Duodenal mucosa (tissue), 2 donors: ENCODE measurements at regions not wholly inside any gene's neighbourhood (a gene's known extent, or its start where the extent isn't known, plus 50 kb on each side); places are given as distances from the start of the nearest gene placed in this dataset.

Source experiments
- H3K27ac ChIP-seq: one replicate; pipeline ENCODE4 v1.7.0; 2013; ENCODE audit warnings: low read depth, low read length
- H3K27me3 ChIP-seq, 2 donors: one replicate each; pipeline ENCODE4 v1.7.0; 2013; ENCODE audit warnings: low read length in 2 of 2, control low read depth in 1 of 2; ENCODE audit not compliant: insufficient read depth in 2 of 2, control insufficient read depth in 1 of 2
- H3K36me3 ChIP-seq, 2 donors: one replicate each; pipeline ENCODE4 v1.7.0; 2013; ENCODE audit warnings: low read length in 2 of 2, control low read depth in 1 of 2; ENCODE audit not compliant: insufficient read depth in 2 of 2, control insufficient read depth in 1 of 2
- H3K4me1 ChIP-seq, 2 donors: one replicate each; pipeline ENCODE4 v1.7.0; 2013; ENCODE audit warnings: low read length in 2 of 2, control low read depth in 1 of 2; ENCODE audit not compliant: insufficient read depth in 2 of 2, control insufficient read depth in 1 of 2
- H3K4me3 ChIP-seq, 2 donors: one replicate each; pipeline ENCODE4 v1.7.0; 2013; ENCODE audit warnings: low read length in 2 of 2, low read depth in 1 of 2
- H3K9ac ChIP-seq, 2 donors: one replicate each; pipeline ENCODE4 v1.7.0; 2013; ENCODE audit warnings: low read length in 2 of 2, low read depth in 1 of 2
- H3K9me3 ChIP-seq, 2 donors: one replicate each; pipeline ENCODE4 v1.7.0; 2013; ENCODE audit warnings: low read length in 2 of 2, control low read depth in 1 of 2; ENCODE audit not compliant: control insufficient read depth in 1 of 2

- Histone ChIP-seq H3K4me3 (no peak overlapping the region), H3K27ac (no peak overlapping the region), H3K4me1 (no peaks in the 10 kb centered on the region), H3K27me3 (no peaks in the 10 kb centered on the region), H3K36me3 (no peaks in the 10 kb centered on the region), H3K9ac (no peak overlapping the region), H3K9me3 (no peaks in the 10 kb centered on the region)
Observed at GRCh38 chr18:39365836-39366485, 1800.4 kb upstream of the CELF4 start.

- Histone ChIP-seq H3K4me1 (no peaks in the 10 kb centered on the region), H3K27ac (no peak overlapping the region), H3K36me3 (no peaks in the 10 kb centered on the region), H3K9me3 (no peaks in the 10 kb centered on the region), H3K27me3 (no peaks in the 10 kb centered on the region), H3K4me3 (no peak overlapping the region), H3K9ac (no peak overlapping the region)
Observed at GRCh38 chr18:39360072-39360471, 1794.5 kb upstream of the CELF4 start.

GRCh38 chr18:39359636-39360035 is 1794.0 kb upstream of the CELF4 start:
- Histone ChIP-seq H3K9ac (no peak overlapping the region), H3K36me3 (no peaks in the 10 kb centered on the region), H3K27me3 (no peaks in the 10 kb centered on the region), H3K27ac (no peak overlapping the region), H3K4me3 (no peak overlapping the region), H3K4me1 (no peaks in the 10 kb centered on the region), H3K9me3 (no peaks in the 10 kb centered on the region)

GRCh38 chr18:39350945-39351344 is 1785.3 kb upstream of the CELF4 start:
- Histone ChIP-seq H3K36me3 (no peaks in the 10 kb centered on the region), H3K27ac (no peak overlapping the region), H3K9ac (no peak overlapping the region), H3K4me1 (no peaks in the 10 kb centered on the region), H3K9me3 (no peaks in the 10 kb centered on the region), H3K4me3 (no peak overlapping the region), H3K27me3 (no peaks in the 10 kb centered on the region)

GRCh38 chr18:39349801-39350200 is 1784.2 kb upstream of the CELF4 start:
- no peaks in the 10 kb centered on the region for H3K36me3 ChIP-seq
- H3K9ac ChIP-seq = no peak overlapping the region
- H3K27ac ChIP-seq = no peak overlapping the region
- H3K4me3 ChIP-seq = no peak overlapping the region
- H3K27me3 ChIP-seq = no peaks in the 10 kb centered on the region
- no peaks in the 10 kb centered on the region for H3K9me3 ChIP-seq
- H3K4me1 ChIP-seq = no peaks in the 10 kb centered on the region

GRCh38 chr18:39348757-39349156 is 1783.2 kb upstream of the CELF4 start:
- H3K4me3 ChIP-seq = no peak overlapping the region
- H3K9me3 ChIP-seq = no peaks in the 10 kb centered on the region
- H3K36me3 ChIP-seq = no peaks in the 10 kb centered on the region
- no peak overlapping the region for H3K9ac ChIP-seq
- no peaks in the 10 kb centered on the region for H3K27me3 ChIP-seq
- no peaks in the 10 kb centered on the region for H3K4me1 ChIP-seq
- H3K27ac ChIP-seq = no peak overlapping the region

- Histone ChIP-seq H3K9me3 (no peaks in the 10 kb centered on the region), H3K27me3 (no peaks in the 10 kb centered on the region), H3K9ac (no peak overlapping the region), H3K27ac (no peak overlapping the region), H3K36me3 (no peaks in the 10 kb centered on the region), H3K4me3 (no peak overlapping the region), H3K4me1 (no peaks in the 10 kb centered on the region)
Observed at GRCh38 chr18:39347701-39348100, 1782.1 kb upstream of the CELF4 start.

GRCh38 chr18:39346916-39347315 is 1781.3 kb upstream of the CELF4 start:
- Histone ChIP-seq H3K27ac (no peak overlapping the region), H3K27me3 (no peaks in the 10 kb centered on the region), H3K36me3 (no peaks in the 10 kb centered on the region)

GRCh38 chr18:39345321-39345720 is 1779.7 kb upstream of the CELF4 start:
- Histone ChIP-seq H3K36me3 (no peaks in the 10 kb centered on the region), H3K27ac (no peak overlapping the region), H3K9ac (no peak overlapping the region), H3K9me3 (no peaks in the 10 kb centered on the region), H3K4me1 (no peaks in the 10 kb centered on the region), H3K27me3 (no peaks in the 10 kb centered on the region), H3K4me3 (no peak overlapping the region)

More at GRCh38 chr18:39346916-39347315, 1781.3 kb upstream of the CELF4 start:
- H3K9me3 ChIP-seq = no peaks in the 10 kb centered on the region
- no peak overlapping the region for H3K4me3 ChIP-seq
- no peaks in the 10 kb centered on the region for H3K4me1 ChIP-seq
- H3K9ac ChIP-seq = no peak overlapping the region

GRCh38 chr18:39344487-39344886 is 1778.9 kb upstream of the CELF4 start:
- Histone ChIP-seq H3K9me3 (no peaks in the 10 kb centered on the region), H3K27me3 (no peaks in the 10 kb centered on the region), H3K4me1 (no peaks in the 10 kb centered on the region), H3K36me3 (no peaks in the 10 kb centered on the region), H3K9ac (no peak overlapping the region), H3K27ac (no peak overlapping the region), H3K4me3 (no peak overlapping the region)

GRCh38 chr18:39341129-39341528 is 1775.5 kb upstream of the CELF4 start:
- Histone ChIP-seq H3K27ac (no peak overlapping the region), H3K9me3 (no peaks in the 10 kb centered on the region), H3K36me3 (no peaks in the 10 kb centered on the region), H3K4me1 (no peaks in the 10 kb centered on the region), H3K9ac (no peak overlapping the region), H3K4me3 (no peak overlapping the region), H3K27me3 (no peaks in the 10 kb centered on the region)
